Suprapubic skin (tissue), 4 donors: ENCODE measurements at regions not wholly inside any gene's neighbourhood (a gene's known extent, or its start where the extent isn't known, plus 50 kb on each side); places are given as distances from the start of the nearest gene placed in this dataset.
"Not testable (repeated sequence)": the region's sequence is repeated elsewhere in the genome, so short reads cannot be mapped to it uniquely, and the experiment has no call there.

ENCODE experiments used
- DNase-seq, 2 donors: peaks; one replicate each; pipeline ENCODE4 v3.0.0-alpha.2; 2019; ENCODE audit warnings: low spot score in 2 of 2
- H3K27ac ChIP-seq: fragments of 200-600 bp; sonication (generic); one replicate; pipeline ENCODE4 v1.5.1; 2019
- H3K27me3 ChIP-seq: fragments of 200-600 bp; sonication (generic); one replicate; pipeline ENCODE4 v1.5.1; 2019
- H3K36me3 ChIP-seq: fragments of 200-600 bp; sonication (generic); one replicate; pipeline ENCODE4 v1.5.1; 2019
- H3K4me1 ChIP-seq: fragments of 200-600 bp; sonication (generic); one replicate; pipeline ENCODE4 v1.5.1; 2019
- H3K4me3 ChIP-seq: fragments of 200-600 bp; sonication (generic); one replicate; pipeline ENCODE4 v1.5.1; 2019; ENCODE audit warnings: mild to moderate bottlenecking
- H3K9me3 ChIP-seq: fragments of 200-600 bp; sonication (generic); one replicate; pipeline ENCODE4 v1.5.1; 2019
- CTCF ChIP-seq, 2 donors: fragments of 200-600 bp in 1 of 2; fragments of 450-650 bp in 1 of 2; sonication (generic) in 1 of 2; IDR thresholded peaks; one replicate each; pipeline ENCODE4 v1.5.1; 2016 to 2019; ENCODE audit warnings: antibody characterized with exemption in 2 of 2, mild to moderate bottlenecking in 1 of 2, moderate library complexity in 1 of 2
- EP300 ChIP-seq: sonication (generic); formaldehyde crosslinking; IDR thresholded peaks from one replicate; pipeline ENCODE4 v1.6.1; 2017; ENCODE audit warnings: antibody characterized with exemption
- POLR2A ChIP-seq, 2 donors: fragments of 450-650 bp; IDR thresholded peaks; one replicate each; pipeline ENCODE4 v1.6.1; 2017; ENCODE audit warnings: antibody characterized with exemption in 2 of 2, mild to moderate bottlenecking in 2 of 2, moderate library complexity in 2 of 2
- POLR2AphosphoS5 ChIP-seq, 3 donors: sonication (generic); formaldehyde crosslinking; IDR thresholded peaks; one replicate each; pipeline ENCODE4 v1.6.1; 2017; ENCODE audit warnings: antibody characterized with exemption in 3 of 3
- WGBS: methylation state at CpG from one replicate; pipeline ENCODE4 v1.1.5; 2018; 5-methylcytosine and 5-hydroxymethylcytosine counted together

GRCh38 chr3:34073111-34073510, 274.7 kb downstream of the PDCD6IP start:
- Histone ChIP-seq H3K27me3 (no peaks in the 10 kb centered on the region), H3K4me3 (no peak overlapping the region), H3K36me3 (no peaks in the 10 kb centered on the region), H3K9me3 (no peaks in the 10 kb centered on the region), H3K4me1 (no peaks in the 10 kb centered on the region), H3K27ac (no peak overlapping the region)
- TF ChIP-seq CTCF (IDR thresholded peaks at IDR 0.05) (no peak), POLR2A (IDR thresholded peaks at IDR 0.05) (no peak), EP300 (no peak), POLR2AphosphoS5 (IDR thresholded peaks at IDR 0.05) (no peak)
- no peak for DNase-seq

GRCh38 chr3:34073961-34074360, 275.5 kb downstream of the PDCD6IP start:
- H3K27me3 ChIP-seq = no peaks in the 10 kb centered on the region
- no peak for DNase-seq
- H3K27ac ChIP-seq = no peak overlapping the region
- no peak overlapping the region for H3K4me3 ChIP-seq
- no peaks in the 10 kb centered on the region for H3K9me3 ChIP-seq
- H3K36me3 ChIP-seq = no peaks in the 10 kb centered on the region
- WGBS = 87% methylated on average over 1 of the region's 1 CpG
- H3K4me1 ChIP-seq = no peaks in the 10 kb centered on the region
- TF ChIP-seq POLR2A (IDR thresholded peaks at IDR 0.05) (no peak), CTCF (IDR thresholded peaks at IDR 0.05) (no peak), POLR2AphosphoS5 (IDR thresholded peaks at IDR 0.05) (no peak), EP300 (no peak)

GRCh38 chr3:34075975-34076374, 277.5 kb downstream of the PDCD6IP start:
- WGBS = 91% methylated on average over 8 of the region's 8 CpGs
- Histone ChIP-seq H3K27ac (no peak overlapping the region), H3K36me3 (no peaks in the 10 kb centered on the region), H3K4me1 (no peaks in the 10 kb centered on the region), H3K27me3 (no peaks in the 10 kb centered on the region), H3K9me3 (no peaks in the 10 kb centered on the region), H3K4me3 (no peak overlapping the region)
- DNase-seq = no peak
- TF ChIP-seq POLR2A (IDR thresholded peaks at IDR 0.05) = no peak
- TF ChIP-seq CTCF (IDR thresholded peaks at IDR 0.05) = no peak
- TF ChIP-seq EP300 = no peak
- TF ChIP-seq POLR2AphosphoS5 (IDR thresholded peaks at IDR 0.05) = no peak

GRCh38 chr3:34077417-34078195, 279.2 kb downstream of the PDCD6IP start:
- TF ChIP-seq POLR2AphosphoS5 (IDR thresholded peaks at IDR 0.05) (no peak), CTCF (IDR thresholded peaks at IDR 0.05) (no peak)
- Histone ChIP-seq H3K4me1 (no peaks in the 10 kb centered on the region), H3K27me3 (no peaks in the 10 kb centered on the region), H3K36me3 (no peaks in the 10 kb centered on the region), H3K4me3 (no peak overlapping the region), H3K9me3 (no peaks in the 10 kb centered on the region), H3K27ac (no peak overlapping the region)
- no peak for DNase-seq
- 54% methylated on average over 13 of the region's 13 CpGs for WGBS

- H3K27me3 ChIP-seq = no peaks in the 10 kb centered on the region
- WGBS = 54% methylated on average over 2 of the region's 2 CpGs
- H3K4me3 ChIP-seq = no peak overlapping the region
- H3K9me3 ChIP-seq = no peaks in the 10 kb centered on the region
- DNase-seq = no peak
- no peaks in the 10 kb centered on the region for H3K36me3 ChIP-seq
- no peaks in the 10 kb centered on the region for H3K4me1 ChIP-seq
- H3K27ac ChIP-seq = no peak overlapping the region
- TF ChIP-seq CTCF (IDR thresholded peaks at IDR 0.05) = no peak
- no peak for TF ChIP-seq POLR2A (IDR thresholded peaks at IDR 0.05)
- TF ChIP-seq EP300 = no peak
- no peak for TF ChIP-seq POLR2AphosphoS5 (IDR thresholded peaks at IDR 0.05)
These were observed 280.0 kb downstream of the PDCD6IP start for GRCh38 chr3:34078418-34078817.

- H3K4me3 ChIP-seq, H3K9me3 ChIP-seq, H3K36me3 ChIP-seq, H3K4me1 ChIP-seq, H3K27ac ChIP-seq, H3K27me3 ChIP-seq, DNase-seq: not testable (repeated sequence)
- WGBS = 93% methylated on average over 3 of the region's 3 CpGs
These were observed 281.4 kb downstream of the PDCD6IP start for GRCh38 chr3:34079849-34080248.

- not testable (repeated sequence) for H3K27ac ChIP-seq, H3K4me1 ChIP-seq, H3K36me3 ChIP-seq, H3K27me3 ChIP-seq, DNase-seq, H3K9me3 ChIP-seq, H3K4me3 ChIP-seq
- 94% methylated on average over 7 of the region's 7 CpGs for WGBS
These were observed 291.9 kb downstream of the PDCD6IP start for GRCh38 chr3:34090379-34090778.
